ENCODE measurements at regions not wholly inside any gene's neighbourhood (a gene's known extent, or its start where the extent isn't known, plus 50 kb on each side); places are given as distances from the start of the nearest gene placed in this dataset.

GRCh38 chr1:60483509-60483908, 409.9 kb upstream of the C1orf87 start:
- Histone ChIP-seq H3K27me3 (replicated peaks in 1 of 4; ENCODE audit: control insufficient read depth in 3 of 4, extremely low read depth in 1 of 4, insufficient read depth in 3 of 4, low read length in 3 of 4) (no peaks in the 10 kb centered on the region), H2BK120ac (replicated peaks; ENCODE audit: low read depth, low read length) (no peak overlapping the region), H2BK20ac (ENCODE audit: low read length) (no peak overlapping the region), H3K36me3 (ENCODE audit: control insufficient read depth in 2 of 4, insufficient read depth in 4 of 4, low read length in 3 of 4) (no peaks in the 10 kb centered on the region), H4K5ac (ENCODE audit: insufficient read length, low read depth, low read length) (no peak overlapping the region), H2AK5ac (ENCODE audit: low read depth, low read length) (no peak overlapping the region), H3K18ac (ENCODE audit: extremely low read depth, low read length) (no peak overlapping the region), H4K91ac (replicated peaks; ENCODE audit: insufficient read length, low read length) (no peak overlapping the region), H2AFZ (ENCODE audit: low read length) (no peak overlapping the region), H2BK12ac (ENCODE audit: low read depth, low read length) (no peak overlapping the region), H2BK15ac (ENCODE audit: low read length) (no peak overlapping the region), H3K23ac (ENCODE audit: insufficient read length) (no peak overlapping the region), H4K8ac (ENCODE audit: extremely low read depth, insufficient read depth, low read length) (no peak overlapping the region), H3K9ac (replicated peaks in 1 of 4; ENCODE audit: extremely low read depth in 1 of 4, low read depth in 3 of 4, low read length in 3 of 4) (no peak overlapping the region), H3K23me2 (ENCODE audit: low read depth, low read length) (no peaks in the 10 kb centered on the region), H3K9me3 (ENCODE audit: insufficient read depth in 2 of 2, low read depth in 1 of 2, low read length in 1 of 2) (no peaks in the 10 kb centered on the region), H3K56ac (replicated peaks; ENCODE audit: insufficient read length, low read depth, low read length) (no peak overlapping the region), H3K4me1 (replicated peaks in 1 of 4; ENCODE audit: control insufficient read depth in 3 of 4, insufficient read depth in 4 of 4, low read length in 3 of 4) (no peaks in the 10 kb centered on the region), H3K79me2 (ENCODE audit: control insufficient read depth in 1 of 2, insufficient read depth in 2 of 2, low read length in 2 of 2) (no peaks in the 10 kb centered on the region), H3K79me1 (ENCODE audit: low read depth, low read length) (no peaks in the 10 kb centered on the region), H3K14ac (ENCODE audit: insufficient read length) (no peak overlapping the region), H4K20me1 (replicated peaks in 1 of 2; ENCODE audit: control insufficient read depth in 1 of 2, insufficient read depth in 2 of 2, low read length in 2 of 2) (no peaks in the 10 kb centered on the region), H3K4me3 (ENCODE audit: extremely low read depth in 1 of 4, insufficient read depth in 2 of 4, low read depth in 3 of 4, low read length in 4 of 4) (no peak overlapping the region), H3K4ac (replicated peaks; ENCODE audit: insufficient read length, low read depth, low read length) (no peak overlapping the region), H3K27ac (ENCODE audit: low read depth, low read length) (no peak overlapping the region), H2BK5ac (ENCODE audit: low read depth, low read length) (no peak overlapping the region), H3K4me2 (ENCODE audit: insufficient read depth in 1 of 2, low read depth in 2 of 2, low read length in 2 of 2) (no peak overlapping the region)
- DNase-seq (ENCODE audit: low read depth in 1 of 2, low spot score in 2 of 2) = no peak
- 88% methylated on average over 3 of the region's 3 CpGs; no CpG with 5 or more reads in 1 of the 2 experiments for WGBS, 2 experiments (ENCODE audit: extremely low coverage in 1 of 2, insufficient coverage in 1 of 2, insufficient read length in 1 of 2, insufficient replicate concordance in 2 of 2, low coverage in 1 of 2, low lambda C conversion rate in 2 of 2, missing lambda C conversion rate in 1 of 2)
- no peak for TF ChIP-seq CHD2 (IDR thresholded peaks at IDR 0.05; ENCODE audit: low read length)
- TF ChIP-seq HDAC2 (IDR thresholded peaks at IDR 0.05; ENCODE audit: borderline replicate concordance in 1 of 2, low read depth in 2 of 2, low read length in 2 of 2) = no peak
- no peak for TF ChIP-seq BACH1 (IDR thresholded peaks at IDR 0.05; ENCODE audit: low read length)
- TF ChIP-seq RFX5 (IDR thresholded peaks at IDR 0.05; ENCODE audit: borderline replicate concordance, low read depth, low read length) = no peak
- TF ChIP-seq MAFK (IDR thresholded peaks at IDR 0.05; ENCODE audit: low read depth, low read length) = no peak
- no peak for TF ChIP-seq TAF7 (optimal IDR thresholded peaks at IDR 0.05; ENCODE audit: borderline replicate concordance, low read depth, low read length)
- no peak for TF ChIP-seq SP1 (IDR thresholded peaks at IDR 0.05; ENCODE audit: low read depth, low read length)
- TF ChIP-seq TEAD4 (IDR thresholded peaks at IDR 0.05; ENCODE audit: low read depth, low read length) = no peak
- TF ChIP-seq POLR2AphosphoS5 (IDR thresholded peaks at IDR 0.05; ENCODE audit: low read depth, low read length) = no peak
- no peak for TF ChIP-seq MAX (IDR thresholded peaks at IDR 0.05)
- no peak for TF ChIP-seq SIN3A (conservative IDR thresholded peaks at IDR 0.05 in 1 of 2, IDR thresholded peaks at IDR 0.05 in 1 of 2; ENCODE audit: low read depth in 1 of 2, low read length in 2 of 2)
- FAIRE-seq = no peak
- CTCF ChIA-PET (ENCODE audit: partially characterized antibody) = no interaction called here
- POLR2A ChIA-PET (ENCODE audit: partially characterized antibody) = no interaction called here
